Osteocyte (in vitro differentiated cells): ENCODE measurements at regions not wholly inside any gene's neighbourhood (a gene's known extent, or its start where the extent isn't known, plus 50 kb on each side); places are given as distances from the start of the nearest gene placed in this dataset.

Source experiments
- DNase-seq: peaks from one replicate; pipeline ENCODE4 v3.0.0; 2021; ENCODE audit warnings: mixed read lengths; ENCODE audit not compliant: unreplicated experiment; ENCODE audit errors: extremely low spot score
- H3K27ac Mint-ChIP-seq: one replicate; pipeline ENCODE4 v1.8.0; 2021; ENCODE audit warnings: mild to moderate bottlenecking, mixed read lengths; ENCODE audit not compliant: unreplicated experiment
- H3K27me3 Mint-ChIP-seq: one replicate; pipeline ENCODE4 v1.8.0; 2021; ENCODE audit warnings: mixed read lengths; ENCODE audit not compliant: unreplicated experiment
- H3K36me3 Mint-ChIP-seq: one replicate; pipeline ENCODE4 v1.8.0; 2021; ENCODE audit warnings: mixed read lengths; ENCODE audit not compliant: unreplicated experiment
- H3K4me1 Mint-ChIP-seq: one replicate; pipeline ENCODE4 v1.8.0; 2021; ENCODE audit warnings: mixed read lengths; ENCODE audit not compliant: unreplicated experiment
- H3K4me3 Mint-ChIP-seq: one replicate; pipeline ENCODE4 v1.8.0; 2021; ENCODE audit warnings: mild to moderate bottlenecking, moderate library complexity, mixed read lengths; ENCODE audit not compliant: unreplicated experiment
- H3K9me3 Mint-ChIP-seq: one replicate; pipeline ENCODE4 v1.8.0; 2021; ENCODE audit warnings: mixed read lengths; ENCODE audit not compliant: unreplicated experiment
- CTCF ChIP-seq: fragments of 200-600 bp; sonication (generic); IDR thresholded peaks from 2 replicates; pipeline ENCODE4 v1.5.0; 2021; ENCODE audit warnings: antibody characterized with exemption, mild to moderate bottlenecking, moderate library complexity

- DNase-seq, result peak; percentile 48
- Mint-ChIP-seq H3K36me3 (no peaks in the 10 kb centered on the region), H3K27me3 (no peaks in the 10 kb centered on the region), H3K4me1 (no peaks in the 10 kb centered on the region), H3K9me3 (peaks cover 13% of the 10 kb centered on the region), H3K27ac (no peak overlapping the region), H3K4me3 (no peak overlapping the region)
- TF ChIP-seq CTCF, result no peak
These were observed 441.7 kb downstream of the FUT8 start for GRCh38 chr14:65854215-65854614.

GRCh38 chr14:65860956-65861611, 448.6 kb downstream of the FUT8 start:
- Mint-ChIP-seq H3K4me1 (no peaks in the 10 kb centered on the region), H3K27me3 (no peaks in the 10 kb centered on the region), H3K36me3 (no peaks in the 10 kb centered on the region), H3K27ac (no peak overlapping the region), H3K9me3 (no peaks in the 10 kb centered on the region), H3K4me3 (no peak overlapping the region)
- DNase-seq, result no peak
- no peak for TF ChIP-seq CTCF

GRCh38 chr14:65864549-65864948, 452.0 kb downstream of the FUT8 start:
- Mint-ChIP-seq H3K27ac (no peak overlapping the region), H3K4me3 (no peak overlapping the region), H3K9me3 (no peaks in the 10 kb centered on the region), H3K36me3 (no peaks in the 10 kb centered on the region), H3K27me3 (no peaks in the 10 kb centered on the region), H3K4me1 (no peaks in the 10 kb centered on the region)
- DNase-seq, result no peak
- no peak for TF ChIP-seq CTCF

GRCh38 chr14:65864984-65865383, 452.5 kb downstream of the FUT8 start:
- Mint-ChIP-seq H3K4me1 (no peaks in the 10 kb centered on the region), H3K9me3 (no peaks in the 10 kb centered on the region), H3K27ac (no peak overlapping the region), H3K36me3 (no peaks in the 10 kb centered on the region), H3K27me3 (no peaks in the 10 kb centered on the region), H3K4me3 (no peak overlapping the region)
- no peak for DNase-seq
- no peak for TF ChIP-seq CTCF

GRCh38 chr14:65866448-65866847, 453.9 kb downstream of the FUT8 start:
- Mint-ChIP-seq H3K9me3 (no peaks in the 10 kb centered on the region), H3K4me1 (no peaks in the 10 kb centered on the region), H3K4me3 (no peak overlapping the region), H3K27me3 (no peaks in the 10 kb centered on the region), H3K27ac (no peak overlapping the region), H3K36me3 (no peaks in the 10 kb centered on the region)
- DNase-seq, result no peak
- no peak for TF ChIP-seq CTCF
